Bronchial epithelial cell (primary cell): ENCODE measurements at regions not wholly inside any gene's neighbourhood (a gene's known extent, or its start where the extent isn't known, plus 50 kb on each side); places are given as distances from the start of the nearest gene placed in this dataset.

Experiments used
- DNase-seq: peaks from one replicate; pipeline ENCODE4 v3.0.0-alpha.2; 2010; ENCODE audit warnings: low read depth
- FAIRE-seq: peaks from 2 replicates; lab custom pipeline; 2011; peaks lifted over from hg19 to GRCh38; lab: Jason Lieb, UNC
- H3K27me3 ChIP-seq: 2 replicates; pipeline ENCODE4 v1.5.1; 2011; ENCODE audit warnings: low read length; ENCODE audit not compliant: control insufficient read depth, insufficient read depth
- H3K36me3 ChIP-seq: 2 replicates; pipeline ENCODE4 v1.5.1; 2011; ENCODE audit warnings: low read length; ENCODE audit not compliant: control insufficient read depth, insufficient read depth
- H3K4me3 ChIP-seq: 2 replicates; pipeline ENCODE4 v1.5.1; 2011; ENCODE audit warnings: mild to moderate bottlenecking, low read depth, low read length, control low read depth
- TF ChIP-seq, protein P1 (sequence below): IDR thresholded peaks from 2 replicates; pipeline ENCODE4 v1.5.1; 2011; ENCODE audit warnings: mild to moderate bottlenecking, moderate library complexity, low read length, control low read depth, inconsistent platforms; ENCODE audit not compliant: insufficient read depth, severe bottlenecking

- no peaks in the 10 kb centered on the region for H3K27me3 ChIP-seq
- no peak overlapping the region for H3K4me3 ChIP-seq
- TF ChIP-seq, protein P1, sequence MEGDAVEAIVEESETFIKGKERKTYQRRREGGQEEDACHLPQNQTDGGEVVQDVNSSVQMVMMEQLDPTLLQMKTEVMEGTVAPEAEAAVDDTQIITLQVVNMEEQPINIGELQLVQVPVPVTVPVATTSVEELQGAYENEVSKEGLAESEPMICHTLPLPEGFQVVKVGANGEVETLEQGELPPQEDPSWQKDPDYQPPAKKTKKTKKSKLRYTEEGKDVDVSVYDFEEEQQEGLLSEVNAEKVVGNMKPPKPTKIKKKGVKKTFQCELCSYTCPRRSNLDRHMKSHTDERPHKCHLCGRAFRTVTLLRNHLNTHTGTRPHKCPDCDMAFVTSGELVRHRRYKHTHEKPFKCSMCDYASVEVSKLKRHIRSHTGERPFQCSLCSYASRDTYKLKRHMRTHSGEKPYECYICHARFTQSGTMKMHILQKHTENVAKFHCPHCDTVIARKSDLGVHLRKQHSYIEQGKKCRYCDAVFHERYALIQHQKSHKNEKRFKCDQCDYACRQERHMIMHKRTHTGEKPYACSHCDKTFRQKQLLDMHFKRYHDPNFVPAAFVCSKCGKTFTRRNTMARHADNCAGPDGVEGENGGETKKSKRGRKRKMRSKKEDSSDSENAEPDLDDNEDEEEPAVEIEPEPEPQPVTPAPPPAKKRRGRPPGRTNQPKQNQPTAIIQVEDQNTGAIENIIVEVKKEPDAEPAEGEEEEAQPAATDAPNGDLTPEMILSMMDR: no peak
- no peaks in the 10 kb centered on the region for H3K36me3 ChIP-seq
- FAIRE-seq (no peak), DNase-seq (no peak)
These were observed 210.4 kb upstream of the KRR1 start for GRCh38 chr12:75721796-75722195.

DNA sequence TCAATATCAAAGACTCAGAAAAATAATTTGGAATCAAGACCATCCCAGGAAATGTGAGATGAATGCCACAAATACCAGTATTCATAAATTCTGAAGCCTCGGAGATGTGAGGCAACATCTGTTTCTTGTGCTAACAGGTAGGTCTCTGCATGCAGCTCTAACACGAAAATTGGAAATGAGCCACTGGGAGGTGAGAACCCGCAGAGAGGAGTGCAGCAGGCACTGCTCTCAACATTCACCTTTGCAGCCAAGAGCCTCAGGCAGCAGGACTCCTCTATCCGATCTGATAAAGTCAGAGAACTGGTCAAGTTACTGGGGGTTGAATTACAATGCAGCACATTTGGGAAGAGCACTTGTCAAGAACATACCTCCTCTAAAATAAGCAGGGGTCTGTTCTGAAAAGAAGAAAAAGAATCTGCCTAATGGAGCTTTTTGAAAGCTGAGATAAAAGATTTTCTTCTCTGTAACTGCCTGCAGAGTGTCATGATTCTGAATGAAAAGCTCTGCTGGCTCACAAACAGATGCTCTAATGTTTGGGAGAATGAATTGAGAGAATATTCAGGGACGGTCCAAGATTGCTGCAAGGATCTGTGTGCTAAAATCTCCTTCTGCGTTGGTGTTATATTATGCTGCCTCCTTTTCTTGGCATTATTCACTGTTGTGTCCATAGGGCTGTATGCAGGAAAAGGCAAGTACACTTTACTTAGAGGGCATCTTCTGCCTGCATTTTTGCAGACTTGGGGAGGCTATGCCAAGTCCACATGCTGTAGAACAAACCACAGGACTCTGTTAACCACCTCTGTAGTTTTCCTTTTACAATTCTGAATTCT lies 209.6 kb upstream of the KRR1 start:
- Histone ChIP-seq H3K27me3 (no peaks in the 10 kb centered on the region), H3K4me3 (no peak overlapping the region), H3K36me3 (no peaks in the 10 kb centered on the region)
- DNase-seq (peak; percentile 90), FAIRE-seq (no peak)
- TF ChIP-seq, protein P1: no peak

- FAIRE-seq: no peak
- TF ChIP-seq, protein P1: no peak
- no peak for DNase-seq
These were observed 206.5 kb upstream of the KRR1 start for GRCh38 chr12:75717902-75718301.

GRCh38 chr12:75716291-75717025 lies 205.0 kb upstream of the KRR1 start:
- TF ChIP-seq, protein P1: no peak

More at GRCh38 chr12:75717902-75718301, 206.5 kb upstream of the KRR1 start:
- no peaks in the 10 kb centered on the region for H3K27me3 ChIP-seq
- H3K4me3 ChIP-seq: no peak overlapping the region
- H3K36me3 ChIP-seq: no peaks in the 10 kb centered on the region

DNA sequence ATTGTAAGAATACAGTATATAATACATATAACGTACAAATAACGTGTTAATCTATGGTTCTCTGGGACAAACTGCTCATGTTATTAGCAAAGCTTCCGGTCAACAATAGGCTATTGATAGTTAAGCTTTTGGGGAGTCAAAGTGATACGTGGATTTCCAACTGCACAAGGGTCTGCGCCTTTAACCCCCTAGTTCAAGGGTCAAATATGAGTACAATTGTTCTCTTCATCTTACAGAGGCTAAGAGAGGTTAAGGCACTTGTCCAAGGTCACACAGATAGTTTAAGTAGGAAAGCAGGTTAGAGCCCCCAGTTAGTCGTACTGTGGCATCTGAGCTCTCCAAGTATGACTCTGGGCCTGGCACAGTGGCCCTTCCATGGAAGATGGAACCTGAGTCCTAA lies 204.3 kb upstream of the KRR1 start:
- no peaks in the 10 kb centered on the region for H3K36me3 ChIP-seq
- H3K4me3 ChIP-seq: no peak overlapping the region
- DNase-seq: no peak
- no peaks in the 10 kb centered on the region for H3K27me3 ChIP-seq
- TF ChIP-seq, protein P1: no peak
- FAIRE-seq: no peak

More at GRCh38 chr12:75716291-75717025, 205.0 kb upstream of the KRR1 start:
- Histone ChIP-seq H3K27me3 (no peaks in the 10 kb centered on the region), H3K4me3 (no peak overlapping the region), H3K36me3 (no peaks in the 10 kb centered on the region)
- DNase-seq (no peak), FAIRE-seq (peak; percentile 40)
